ENCODE measurements at regions not wholly inside any gene's neighbourhood (a gene's known extent, or its start where the extent isn't known, plus 50 kb on each side); places are given as distances from the start of the nearest gene placed in this dataset.

GRCh38 chrX:145936769-145937168 is 119.1 kb downstream of the SLITRK2 start:
- TF ChIP-seq, protein P1, sequence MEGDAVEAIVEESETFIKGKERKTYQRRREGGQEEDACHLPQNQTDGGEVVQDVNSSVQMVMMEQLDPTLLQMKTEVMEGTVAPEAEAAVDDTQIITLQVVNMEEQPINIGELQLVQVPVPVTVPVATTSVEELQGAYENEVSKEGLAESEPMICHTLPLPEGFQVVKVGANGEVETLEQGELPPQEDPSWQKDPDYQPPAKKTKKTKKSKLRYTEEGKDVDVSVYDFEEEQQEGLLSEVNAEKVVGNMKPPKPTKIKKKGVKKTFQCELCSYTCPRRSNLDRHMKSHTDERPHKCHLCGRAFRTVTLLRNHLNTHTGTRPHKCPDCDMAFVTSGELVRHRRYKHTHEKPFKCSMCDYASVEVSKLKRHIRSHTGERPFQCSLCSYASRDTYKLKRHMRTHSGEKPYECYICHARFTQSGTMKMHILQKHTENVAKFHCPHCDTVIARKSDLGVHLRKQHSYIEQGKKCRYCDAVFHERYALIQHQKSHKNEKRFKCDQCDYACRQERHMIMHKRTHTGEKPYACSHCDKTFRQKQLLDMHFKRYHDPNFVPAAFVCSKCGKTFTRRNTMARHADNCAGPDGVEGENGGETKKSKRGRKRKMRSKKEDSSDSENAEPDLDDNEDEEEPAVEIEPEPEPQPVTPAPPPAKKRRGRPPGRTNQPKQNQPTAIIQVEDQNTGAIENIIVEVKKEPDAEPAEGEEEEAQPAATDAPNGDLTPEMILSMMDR (conservative IDR thresholded peaks at IDR 0.05; ENCODE audit: low read length), result no peak
- TF ChIP-seq EZH2phosphoT487 (IDR thresholded peaks at IDR 0.05; ENCODE audit: borderline replicate concordance), result no peak
